Osteoblast (primary cell): ENCODE measurements at regions not wholly inside any gene's neighbourhood (a gene's known extent, or its start where the extent isn't known, plus 50 kb on each side); places are given as distances from the start of the nearest gene placed in this dataset.
A peak's percentile ranks its signal among the peaks of the same experiment; 100 is the strongest.
"Not testable (repeated sequence)": the region's sequence is repeated elsewhere in the genome, so short reads cannot be mapped to it uniquely, and the experiment has no call there.

Experiments
- DNase-seq: peaks from one replicate; pipeline ENCODE4 v3.0.0; 2011; ENCODE audit warnings: low spot score, mixed read lengths; ENCODE audit not compliant: insufficient read length; ENCODE audit errors: missing footprints
- H2AFZ ChIP-seq: 2 replicates; pipeline ENCODE4 v1.6.0; 2011; ENCODE audit warnings: mild to moderate bottlenecking, low read length
- H3K27ac ChIP-seq: 2 replicates; pipeline ENCODE4 v1.5.1; 2011; ENCODE audit warnings: mild to moderate bottlenecking, low read depth, low read length, moderate library complexity
- H3K27me3 ChIP-seq: 2 replicates; pipeline ENCODE4 v1.6.0; 2012; ENCODE audit warnings: mild to moderate bottlenecking, control low read depth, inconsistent platforms, low read length, moderate library complexity; ENCODE audit not compliant: insufficient read depth
- H3K36me3 ChIP-seq: 2 replicates; pipeline ENCODE4 v1.5.1; 2011; ENCODE audit warnings: mild to moderate bottlenecking, low read length, control low read depth, moderate library complexity; ENCODE audit not compliant: insufficient read depth
- H3K4me1 ChIP-seq: 2 replicates; pipeline ENCODE4 v1.5.1; 2011; ENCODE audit warnings: mild to moderate bottlenecking, low read length, control low read depth, moderate library complexity; ENCODE audit not compliant: insufficient read depth
- H3K4me2 ChIP-seq: 2 replicates; pipeline ENCODE4 v1.6.0; 2011; ENCODE audit warnings: mild to moderate bottlenecking, low read length; ENCODE audit not compliant: insufficient read depth
- H3K4me3 ChIP-seq: fragments of 200-600 bp; sonication (generic); 3 replicates; pipeline ENCODE4 v1.5.1; 2012; ENCODE audit warnings: mild to moderate bottlenecking, low read length, inconsistent platforms; ENCODE audit not compliant: insufficient read depth
- H3K79me2 ChIP-seq: 2 replicates; pipeline ENCODE4 v1.6.0; 2012; ENCODE audit warnings: mild to moderate bottlenecking, low read length, control low read depth, inconsistent platforms; ENCODE audit not compliant: insufficient read depth
- H3K9me3 ChIP-seq: 2 replicates; pipeline ENCODE4 v1.5.1; 2011; ENCODE audit warnings: low read depth, low read length, control low read depth
- H4K20me1 ChIP-seq: 2 replicates; pipeline ENCODE4 v1.6.0; 2012; ENCODE audit warnings: mild to moderate bottlenecking, low read length, control low read depth; ENCODE audit not compliant: insufficient read depth
- TF ChIP-seq, protein P1 (sequence below): IDR thresholded peaks from 2 replicates; pipeline ENCODE4 v1.5.1; 2011; ENCODE audit warnings: mild to moderate bottlenecking, low read depth, low read length, moderate library complexity; ENCODE audit errors: extremely low read depth

DNA sequence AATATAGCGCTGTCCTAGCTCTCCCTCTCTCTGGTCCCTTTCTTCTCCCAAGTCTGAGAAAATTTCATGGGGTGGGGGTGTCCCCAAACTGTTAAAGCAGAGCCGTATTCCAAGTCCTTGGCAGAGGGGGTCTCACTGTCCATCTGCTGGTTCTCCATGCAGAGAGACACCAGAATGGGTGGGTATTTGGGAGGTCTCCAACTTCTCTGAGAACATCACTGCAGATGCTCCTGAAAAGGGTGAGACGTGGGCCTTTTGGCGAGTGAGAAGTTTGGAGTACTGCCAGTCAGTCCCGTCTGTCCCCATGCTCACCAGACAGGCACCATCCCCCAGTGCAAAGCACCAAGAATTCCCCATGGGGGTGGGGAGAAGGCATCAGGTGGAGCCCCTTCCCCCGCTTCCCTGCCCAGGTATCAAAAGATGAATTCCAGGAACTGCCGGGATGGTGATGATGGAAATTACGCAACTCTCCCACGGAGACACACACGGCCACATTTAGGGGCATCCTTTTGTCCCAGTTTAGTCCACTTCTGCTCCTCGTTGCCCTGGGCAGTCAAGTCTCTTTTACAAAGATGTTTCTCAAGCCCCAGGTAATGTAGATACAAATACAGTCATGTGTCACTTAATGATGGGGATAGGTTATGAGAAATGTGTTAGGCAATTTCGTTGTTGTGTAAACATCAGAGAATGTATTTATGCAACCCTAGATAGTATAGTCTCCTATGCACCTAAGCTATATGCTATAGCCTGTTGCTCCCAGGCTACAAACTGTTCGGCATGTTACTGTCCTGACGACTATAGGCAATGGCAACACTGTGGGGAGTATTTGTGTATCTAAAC, 73.4 kb upstream of the SRSF6 start:
- Histone ChIP-seq H3K27ac (no peak overlapping the region), H3K4me2 (no peak overlapping the region), H3K9me3 (no peaks in the 10 kb centered on the region), H3K27me3 (no peaks in the 10 kb centered on the region), H4K20me1 (no peaks in the 10 kb centered on the region), H3K36me3 (no peaks in the 10 kb centered on the region), H2AFZ (no peak overlapping the region), H3K79me2 (no peaks in the 10 kb centered on the region), H3K4me1 (peaks cover 25% of the 10 kb centered on the region), H3K4me3 (no peak overlapping the region)
- TF ChIP-seq, protein P1, sequence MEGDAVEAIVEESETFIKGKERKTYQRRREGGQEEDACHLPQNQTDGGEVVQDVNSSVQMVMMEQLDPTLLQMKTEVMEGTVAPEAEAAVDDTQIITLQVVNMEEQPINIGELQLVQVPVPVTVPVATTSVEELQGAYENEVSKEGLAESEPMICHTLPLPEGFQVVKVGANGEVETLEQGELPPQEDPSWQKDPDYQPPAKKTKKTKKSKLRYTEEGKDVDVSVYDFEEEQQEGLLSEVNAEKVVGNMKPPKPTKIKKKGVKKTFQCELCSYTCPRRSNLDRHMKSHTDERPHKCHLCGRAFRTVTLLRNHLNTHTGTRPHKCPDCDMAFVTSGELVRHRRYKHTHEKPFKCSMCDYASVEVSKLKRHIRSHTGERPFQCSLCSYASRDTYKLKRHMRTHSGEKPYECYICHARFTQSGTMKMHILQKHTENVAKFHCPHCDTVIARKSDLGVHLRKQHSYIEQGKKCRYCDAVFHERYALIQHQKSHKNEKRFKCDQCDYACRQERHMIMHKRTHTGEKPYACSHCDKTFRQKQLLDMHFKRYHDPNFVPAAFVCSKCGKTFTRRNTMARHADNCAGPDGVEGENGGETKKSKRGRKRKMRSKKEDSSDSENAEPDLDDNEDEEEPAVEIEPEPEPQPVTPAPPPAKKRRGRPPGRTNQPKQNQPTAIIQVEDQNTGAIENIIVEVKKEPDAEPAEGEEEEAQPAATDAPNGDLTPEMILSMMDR, result no peak
- DNase-seq, result no peak

DNA sequence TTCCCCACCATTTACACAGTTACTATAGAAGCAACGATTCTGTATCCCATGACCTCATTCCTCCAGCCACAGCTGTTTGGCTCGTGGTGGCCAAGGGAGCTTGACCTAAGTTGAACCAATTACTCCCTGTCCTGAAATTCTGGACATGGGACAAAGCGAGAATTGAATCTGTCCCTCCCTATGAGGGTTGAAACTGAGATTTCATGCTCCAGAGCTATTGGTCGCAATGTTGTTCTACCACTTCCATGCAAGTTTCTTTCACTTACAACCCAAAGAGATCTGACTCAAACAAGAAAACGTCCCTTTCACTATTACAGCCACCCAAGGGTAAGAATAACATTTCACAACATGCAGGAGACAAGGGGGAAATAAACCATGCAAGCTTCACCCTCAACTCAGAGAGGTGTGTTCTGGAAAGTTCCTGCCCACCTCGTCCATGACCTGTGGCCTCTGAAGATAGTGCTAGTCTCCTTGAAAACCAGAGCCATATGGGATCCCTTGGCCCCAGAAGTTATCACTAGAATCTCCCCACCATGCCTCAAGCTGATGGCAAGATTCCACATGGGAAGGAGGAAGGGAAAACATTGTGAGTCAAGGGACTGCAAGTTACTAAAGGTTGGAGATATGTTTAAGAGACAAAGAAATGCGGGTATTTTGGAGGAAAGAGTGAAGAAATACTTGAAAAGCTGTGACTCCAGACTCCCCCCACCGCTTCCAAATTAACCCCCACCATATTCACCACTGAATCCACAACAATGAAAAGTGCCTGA, 74.5 kb upstream of the SRSF6 start:
- H3K27me3 ChIP-seq, result no peaks in the 10 kb centered on the region
- peaks cover 20% of the 10 kb centered on the region for H3K4me1 ChIP-seq
- no peak overlapping the region for H3K4me3 ChIP-seq
- H3K36me3 ChIP-seq, result no peaks in the 10 kb centered on the region
- no peak for DNase-seq
- H3K9me3 ChIP-seq, result no peaks in the 10 kb centered on the region
- H3K27ac ChIP-seq, result peak overlapping the region; percentile 41
- H4K20me1 ChIP-seq, result no peaks in the 10 kb centered on the region
- TF ChIP-seq, protein P1, result no peak
- no peaks in the 10 kb centered on the region for H3K79me2 ChIP-seq
- no peak overlapping the region for H2AFZ ChIP-seq
- H3K4me2 ChIP-seq, result peak overlapping the region; percentile 48

DNA sequence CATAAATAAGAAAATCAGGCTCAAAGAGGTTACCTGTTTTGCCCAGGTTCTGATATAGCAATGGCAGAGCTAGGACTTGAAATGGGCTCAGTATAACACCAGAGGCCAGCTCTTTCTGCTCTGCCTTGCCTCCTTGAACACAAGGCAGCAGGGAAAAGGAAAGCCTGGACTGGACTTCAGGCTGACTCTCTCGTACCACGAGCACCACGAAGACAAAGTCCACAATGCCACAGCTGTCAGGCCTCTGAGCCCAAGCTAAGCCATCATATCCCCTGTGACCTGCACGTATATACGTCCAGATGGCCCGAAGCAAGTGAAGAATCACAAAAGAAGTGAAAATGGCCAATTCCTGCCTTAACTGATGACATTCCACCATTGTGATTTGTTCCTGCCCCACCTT, 75.6 kb upstream of the SRSF6 start:
- not testable (repeated sequence) for H3K4me2 ChIP-seq, H3K9me3 ChIP-seq, H3K27ac ChIP-seq, H4K20me1 ChIP-seq, H3K4me3 ChIP-seq, H3K36me3 ChIP-seq, H2AFZ ChIP-seq, H3K79me2 ChIP-seq, H3K27me3 ChIP-seq, DNase-seq
- peaks cover 20% of the 10 kb centered on the region for H3K4me1 ChIP-seq

DNA sequence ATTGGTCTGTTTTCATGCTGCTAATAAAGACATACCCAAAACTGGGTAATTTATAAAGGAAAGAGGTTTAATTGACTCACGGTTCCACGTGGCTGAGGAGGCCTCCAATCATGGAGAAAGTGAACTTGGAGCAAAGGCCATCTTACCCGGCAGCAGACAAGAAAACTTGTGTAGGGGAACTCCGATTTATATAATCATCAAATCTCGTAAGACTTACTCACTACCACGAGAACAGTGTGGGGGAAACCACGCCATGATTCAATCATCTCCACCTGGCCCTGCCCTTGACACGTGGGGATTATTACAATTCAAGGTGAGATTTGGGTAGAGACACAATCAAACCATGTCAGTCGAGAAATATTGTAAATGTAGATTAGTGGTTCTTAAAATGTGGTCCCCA, 76.2 kb upstream of the SRSF6 start:
- not testable (repeated sequence) for H3K27me3 ChIP-seq, H3K4me3 ChIP-seq, H2AFZ ChIP-seq, H3K27ac ChIP-seq, H4K20me1 ChIP-seq, H3K36me3 ChIP-seq, H3K9me3 ChIP-seq, H3K79me2 ChIP-seq, H3K4me2 ChIP-seq, DNase-seq
- H3K4me1 ChIP-seq, result peaks cover 20% of the 10 kb centered on the region
